Heart left ventricle (tissue), 16 donors: ENCODE measurements at regions not wholly inside any gene's neighbourhood (a gene's known extent, or its start where the extent isn't known, plus 50 kb on each side); places are given as distances from the start of the nearest gene placed in this dataset.

Source experiments
- ATAC-seq, 4 donors: fragments of 200-7000 bp; cut with Tn5 transposase; one replicate each; pipeline ENCODE4 v1.9.1; 2020 to 2022; ENCODE audit warnings: moderate library complexity in 4 of 4, mild to moderate bottlenecking in 3 of 4, moderate number of reproducible peaks in 1 of 4
- DNase-seq, 5 donors: peaks; one replicate each; pipeline ENCODE4 v3.0.0-alpha.2; 2020
- H3K27ac ChIP-seq, 12 donors: fragments of 200-600 bp; sonication (generic) in 4 of 12; one replicate each; pipeline versions ENCODE4 v1.5.0 to v1.8.0; 2016 to 2022; ENCODE audit warnings: mild to moderate bottlenecking in 2 of 12
- H3K27me3 ChIP-seq, 9 donors: fragments of 200-600 bp; sonication (generic) in 2 of 9; one replicate each; pipeline versions ENCODE4 v1.5.1 to v1.8.0; 2016 to 2022; ENCODE audit warnings: mild to moderate bottlenecking in 3 of 9
- H3K36me3 ChIP-seq, 9 donors: fragments of 200-600 bp; sonication (generic) in 2 of 9; one replicate each; pipeline versions ENCODE4 v1.5.0 to v1.8.0; 2018 to 2022; ENCODE audit warnings: mild to moderate bottlenecking in 2 of 9
- H3K4me1 ChIP-seq, 12 donors: fragments of 200-600 bp; sonication (generic) in 4 of 12; one replicate each; pipeline versions ENCODE4 v1.5.0 to v1.8.0; 2016 to 2022; ENCODE audit warnings: mild to moderate bottlenecking in 3 of 12
- H3K4me3 ChIP-seq, 12 donors: fragments of 200-600 bp; sonication (generic) in 4 of 12; one replicate each; pipeline versions ENCODE4 v1.5.0 to v1.8.0; 2017 to 2022; ENCODE audit warnings: mild to moderate bottlenecking in 9 of 12, moderate library complexity in 4 of 12
- H3K9me3 ChIP-seq, 12 donors: fragments of 200-600 bp; sonication (generic) in 4 of 12; one replicate each; pipeline versions ENCODE4 v1.5.0 to v1.8.0; 2016 to 2022; ENCODE audit warnings: mild to moderate bottlenecking in 1 of 12
- POLR2A ChIP-seq, 2 donors: fragments of 450-650 bp; IDR thresholded peaks; one replicate each; pipeline ENCODE4 v1.6.1; 2017; ENCODE audit warnings: antibody characterized with exemption in 2 of 2, mild to moderate bottlenecking in 2 of 2, moderate library complexity in 2 of 2
- WGBS, 4 donors: extraction: QIAGEN DNeasy Blood & Tissue Kit in 2 of 4; methylation state at CpG; one replicate each; pipeline versions ENCODE4 v1.1.5 to v1.1.7; 2013 to 2018; 5-methylcytosine and 5-hydroxymethylcytosine counted together
- intact Hi-C, 10 donors: fragments of 100-400 bp; cut with DNase I; formaldehyde crosslinking; loops; one replicate each; pipeline versions ENCODE4 v1.11.1 to v1.14.2; 2022
- TF ChIP-seq, protein P1 (sequence below), 12 donors: fragments of 200-600 bp; sonication (generic) in 4 of 12; IDR thresholded peaks; one replicate each; pipeline versions ENCODE4 v1.5.0 to v1.8.0; 2018 to 2022; ENCODE audit warnings: antibody characterized with exemption in 12 of 12, mild to moderate bottlenecking in 5 of 12
- donor health status: ischemic (EF 13 %, LVEDD 7.1; RV severe dilation, severe dysfunction).
- donor health status: healthy with polysubstance abuse.
- donor health status: DM: no; HTN: yes; CAD: no.
- donor health status: DM: no; HTN: no; CAD: no.
- donor health status: ischemic (EF 25% LVEDD 6.9; RV normal size, moderate dysfunction).
- donor health status: ischemic (EF 25% LVEDD 5.7; RV mildly dilated, moderate dysfunction).
- donor health status: healthy.
- donor health status: DM: yes; HTN: yes; CAD: no.
- donor health status: ischemic (EF 35%, LVEDD 5.7; RV mildly dilated, moderate dysfunction).
- donor health status: nonischemic (EF 11% LVEDD 7.7; RV severe dilation, severe dysfunction).
- donor health status: DM: yes; HTN: yes; CAD: no.
- donor health status: PGD.
- donor health status: ischemic (EF 29% LVEDD 5.4; RV normal size, mild dysfunction).
- donor health status: nonischemic (EF 23%, LVEDD 6.1; RV moderate dilation, normal function).

DNA sequence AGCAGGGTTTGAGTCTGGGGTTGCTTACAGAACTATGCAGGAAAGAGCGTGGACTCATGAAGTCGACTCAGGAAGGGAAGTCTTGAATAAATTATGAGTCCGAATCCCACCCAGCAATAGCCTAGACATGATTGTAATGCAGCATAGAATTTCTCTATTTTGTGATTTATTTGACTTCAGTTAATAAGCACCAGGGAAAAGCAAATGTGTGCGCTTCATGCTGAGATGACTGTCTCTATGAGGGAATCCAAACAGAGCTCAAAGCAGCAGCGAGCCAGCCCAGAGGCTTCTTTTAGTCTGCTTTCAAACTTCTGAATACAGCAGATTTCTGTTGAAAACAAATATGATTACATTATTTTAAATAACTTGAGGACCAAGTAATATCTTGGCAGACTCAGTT lies 188.0 kb downstream of the SEMA6A start:
- 73 to 87% (median 81%) methylated on average over 5 of the region's 5 CpGs for WGBS, 4 donors
- intact Hi-C loops: no loop called here
- H3K9me3 ChIP-seq: peaks cover 0 to 7% (median 0%) of the 10 kb centered on the region in 12 donors

DNA sequence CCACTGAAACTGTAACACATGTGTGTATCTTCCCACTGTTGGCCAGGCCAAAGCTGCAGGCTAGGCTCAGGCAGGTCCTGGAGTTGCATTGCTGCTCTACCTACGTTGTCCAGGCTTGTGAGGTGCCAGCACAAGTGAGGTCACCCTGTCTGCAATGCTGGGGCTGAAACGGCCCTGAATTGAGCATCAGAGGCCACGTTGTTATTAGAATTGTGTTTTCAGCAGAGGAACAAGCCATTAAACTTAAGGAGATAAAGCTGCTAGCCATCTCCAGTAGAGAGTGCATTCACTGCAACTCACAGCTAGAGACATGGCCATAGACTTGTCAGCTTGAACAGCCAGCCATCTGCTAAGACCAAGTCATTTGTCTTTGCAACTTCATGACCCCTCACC lies 191.8 kb downstream of the SEMA6A start:
- Histone ChIP-seq H3K4me1 (peaks cover 0 to 16% (median 4%) of the 10 kb centered on the region in 12 donors), H3K4me3 (no peak overlapping the region), H3K27ac (peak overlapping the region in 3 of 12 donors; percentile 13 to 29 (median 25)), H3K27me3 (no peaks in the 10 kb centered on the region), H3K36me3 (no peaks in the 10 kb centered on the region), H3K9me3 (peaks cover 0 to 4% (median 0%) of the 10 kb centered on the region in 12 donors)
- ATAC-seq: peak in 1 of 4 donors; percentile 14
- no peak for DNase-seq
- TF ChIP-seq, protein P1, sequence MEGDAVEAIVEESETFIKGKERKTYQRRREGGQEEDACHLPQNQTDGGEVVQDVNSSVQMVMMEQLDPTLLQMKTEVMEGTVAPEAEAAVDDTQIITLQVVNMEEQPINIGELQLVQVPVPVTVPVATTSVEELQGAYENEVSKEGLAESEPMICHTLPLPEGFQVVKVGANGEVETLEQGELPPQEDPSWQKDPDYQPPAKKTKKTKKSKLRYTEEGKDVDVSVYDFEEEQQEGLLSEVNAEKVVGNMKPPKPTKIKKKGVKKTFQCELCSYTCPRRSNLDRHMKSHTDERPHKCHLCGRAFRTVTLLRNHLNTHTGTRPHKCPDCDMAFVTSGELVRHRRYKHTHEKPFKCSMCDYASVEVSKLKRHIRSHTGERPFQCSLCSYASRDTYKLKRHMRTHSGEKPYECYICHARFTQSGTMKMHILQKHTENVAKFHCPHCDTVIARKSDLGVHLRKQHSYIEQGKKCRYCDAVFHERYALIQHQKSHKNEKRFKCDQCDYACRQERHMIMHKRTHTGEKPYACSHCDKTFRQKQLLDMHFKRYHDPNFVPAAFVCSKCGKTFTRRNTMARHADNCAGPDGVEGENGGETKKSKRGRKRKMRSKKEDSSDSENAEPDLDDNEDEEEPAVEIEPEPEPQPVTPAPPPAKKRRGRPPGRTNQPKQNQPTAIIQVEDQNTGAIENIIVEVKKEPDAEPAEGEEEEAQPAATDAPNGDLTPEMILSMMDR (IDR thresholded peaks at IDR 0.05): no peak
- TF ChIP-seq POLR2A (IDR thresholded peaks at IDR 0.05): no peak
- intact Hi-C loops: no loop called here
- 43 to 60% (median 46%) methylated on average over 3 of the region's 3 CpGs for WGBS, 4 donors

More for the DNA sequence above, 188.0 kb downstream of the SEMA6A start:
- DNase-seq (no peak), ATAC-seq (no peak)
- Histone ChIP-seq H3K36me3 (no peaks in the 10 kb centered on the region), H3K4me1 (peaks cover 0 to 25% (median 7%) of the 10 kb centered on the region in 12 donors), H3K4me3 (no peak overlapping the region), H3K27me3 (no peaks in the 10 kb centered on the region), H3K27ac (no peak overlapping the region)
- TF ChIP-seq POLR2A (IDR thresholded peaks at IDR 0.05): no peak
- TF ChIP-seq, protein P1 (IDR thresholded peaks at IDR 0.05): no peak

DNA sequence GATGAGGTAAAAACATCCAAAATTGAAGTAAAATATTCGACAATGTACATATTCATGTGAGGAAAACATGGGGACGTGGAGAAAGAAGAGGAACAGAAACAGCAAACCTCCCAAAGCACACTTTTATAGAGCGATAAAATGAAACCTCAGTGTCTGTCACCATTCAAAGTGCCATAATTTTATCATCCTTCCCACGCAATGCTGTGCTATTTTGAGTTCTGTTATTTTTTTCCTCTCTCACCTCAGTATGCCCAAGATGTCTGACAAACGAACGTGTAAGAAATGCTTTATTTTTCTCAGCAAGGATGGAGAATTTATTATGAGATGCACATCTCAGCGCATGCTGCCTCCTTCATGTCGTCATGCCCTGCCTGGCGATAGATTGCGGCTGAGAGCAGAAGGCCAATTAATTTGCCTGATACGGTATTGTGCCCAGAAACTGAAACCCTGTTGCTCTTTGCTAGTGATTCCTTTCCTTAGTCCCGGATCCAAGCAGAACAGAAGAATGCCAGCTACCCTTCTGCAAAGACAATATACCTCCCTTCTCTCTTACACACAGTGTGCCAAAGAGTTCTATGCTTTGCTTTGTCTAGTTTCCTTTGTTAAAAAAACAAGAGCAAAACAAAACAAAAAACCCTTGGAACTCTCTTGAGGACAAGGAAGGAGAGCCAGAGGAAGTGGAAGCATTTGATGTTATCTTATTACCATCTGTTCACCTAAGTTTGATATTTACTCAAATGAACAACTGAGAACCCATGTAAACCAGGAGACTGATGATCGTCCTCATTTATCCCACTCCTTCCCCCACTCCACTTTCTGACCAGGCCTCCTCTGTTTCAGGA lies 192.4 kb downstream of the SEMA6A start:
- WGBS, 4 donors: 64 to 72% (median 68%) methylated on average over 13 of the region's 13 CpGs
- no peaks in the 10 kb centered on the region for H3K36me3 ChIP-seq
- H3K27me3 ChIP-seq: no peaks in the 10 kb centered on the region
- no peaks in the 10 kb centered on the region for H3K9me3 ChIP-seq
- intact Hi-C loops: no loop called here
- peak overlapping the region in 2 of 12 donors; percentile 7 for H3K4me3 ChIP-seq
- no peak for TF ChIP-seq POLR2A (IDR thresholded peaks at IDR 0.05)
- TF ChIP-seq, protein P1 (IDR thresholded peaks at IDR 0.05): no peak
- DNase-seq (no peak), ATAC-seq (peak in 1 of 4 donors; percentile 48)
- peak overlapping the region in 4 of 12 donors; percentile 7 to 33 (median 19) for H3K27ac ChIP-seq
- H3K4me1 ChIP-seq: peaks cover 0 to 16% (median 4%) of the 10 kb centered on the region in 12 donors

DNA sequence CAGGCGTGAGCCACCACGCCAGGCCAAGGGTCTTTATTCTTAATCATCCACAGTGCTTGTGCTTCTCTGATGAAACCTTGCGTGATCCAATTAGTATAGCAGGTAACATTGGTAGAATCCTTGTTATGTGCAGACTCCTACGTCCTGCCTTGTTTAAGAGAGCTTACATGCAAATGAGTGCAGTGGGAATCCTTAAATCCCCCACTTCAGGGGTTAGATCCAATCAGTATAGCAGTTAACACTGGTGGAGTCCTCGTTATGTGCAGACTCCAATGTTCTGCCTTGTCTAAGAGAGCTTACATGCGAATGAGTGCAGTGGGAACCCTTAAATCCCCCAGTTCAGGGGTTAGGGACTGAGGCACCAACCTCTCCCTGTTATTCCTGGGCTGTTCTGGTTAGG lies 193.4 kb downstream of the SEMA6A start:
- no peak overlapping the region for H3K27ac ChIP-seq
- no peaks in the 10 kb centered on the region for H3K27me3 ChIP-seq
- H3K9me3 ChIP-seq: no peaks in the 10 kb centered on the region
- no peak overlapping the region for H3K4me3 ChIP-seq
- TF ChIP-seq, protein P1 (IDR thresholded peaks at IDR 0.05): no peak
- TF ChIP-seq POLR2A (IDR thresholded peaks at IDR 0.05): no peak
- WGBS, 4 donors: 95 to 98% (median 98%) methylated on average over 6 of the region's 6 CpGs
- H3K4me1 ChIP-seq: peaks cover 0 to 16% (median 4%) of the 10 kb centered on the region in 12 donors
- no peak for ATAC-seq
- no peak for DNase-seq
- no peaks in the 10 kb centered on the region for H3K36me3 ChIP-seq
- intact Hi-C loops: no loop called here
